ENCODE measurements at regions not wholly inside any gene's neighbourhood (a gene's known extent, or its start where the extent isn't known, plus 50 kb on each side); places are given as distances from the start of the nearest gene placed in this dataset.
A peak's percentile ranks its signal among the peaks of the same experiment; 100 is the strongest.
"Not testable (repeated sequence)": the region's sequence is repeated elsewhere in the genome, so short reads cannot be mapped to it uniquely, and the experiment has no call there.

DNA sequence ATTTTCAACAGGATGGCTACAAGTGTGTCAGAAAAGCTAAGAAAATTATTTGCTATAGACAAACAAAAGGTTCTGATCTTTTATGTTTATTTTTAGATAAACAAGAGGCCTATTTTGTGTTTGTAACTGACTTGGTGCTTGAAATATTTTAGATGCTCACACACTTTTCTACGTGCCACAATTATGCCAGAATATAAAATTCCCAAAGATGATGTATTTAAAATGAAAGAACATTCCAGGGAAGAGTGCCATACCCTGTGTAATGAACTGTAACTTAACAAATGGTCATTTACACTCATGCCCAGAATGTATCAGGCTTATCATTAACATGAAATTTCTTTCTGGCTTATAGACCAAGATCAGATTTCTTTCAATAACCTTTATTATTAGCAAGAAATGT lies 144.9 kb upstream of the MTPN start:
- no peak for DNase-seq (ENCODE audit: low read depth in 2 of 2)

DNA sequence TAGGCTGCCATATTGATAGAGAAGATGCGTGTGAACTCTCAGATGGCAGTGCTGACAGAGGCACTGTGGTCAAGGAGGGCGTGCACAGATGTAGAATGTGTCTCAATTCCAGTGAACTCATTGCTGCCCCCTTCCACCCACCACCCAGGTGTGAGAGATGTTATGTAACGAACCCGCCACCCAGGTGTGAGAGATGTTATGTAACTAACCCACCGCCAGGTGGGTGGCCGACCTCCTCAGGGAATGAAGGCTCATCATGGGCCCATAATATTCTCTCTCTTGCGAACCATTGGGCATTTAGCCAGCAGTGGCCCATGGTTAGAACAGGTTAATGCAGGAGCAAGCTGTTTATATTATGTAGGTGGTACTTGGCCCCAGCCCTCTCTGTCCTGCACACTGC lies 140.4 kb upstream of the MTPN start:
- no peak for DNase-seq (ENCODE audit: low read depth in 2 of 2)

GRCh38 chr7:136116186-136116585 lies 139.0 kb upstream of the MTPN start:
- no peak for DNase-seq (ENCODE audit: low read depth in 2 of 2)

GRCh38 chr7:136114966-136115762 lies 138.0 kb upstream of the MTPN start:
- peak in 1 of 2 experiments; percentile 6 for DNase-seq (ENCODE audit: low read depth in 2 of 2)

DNA sequence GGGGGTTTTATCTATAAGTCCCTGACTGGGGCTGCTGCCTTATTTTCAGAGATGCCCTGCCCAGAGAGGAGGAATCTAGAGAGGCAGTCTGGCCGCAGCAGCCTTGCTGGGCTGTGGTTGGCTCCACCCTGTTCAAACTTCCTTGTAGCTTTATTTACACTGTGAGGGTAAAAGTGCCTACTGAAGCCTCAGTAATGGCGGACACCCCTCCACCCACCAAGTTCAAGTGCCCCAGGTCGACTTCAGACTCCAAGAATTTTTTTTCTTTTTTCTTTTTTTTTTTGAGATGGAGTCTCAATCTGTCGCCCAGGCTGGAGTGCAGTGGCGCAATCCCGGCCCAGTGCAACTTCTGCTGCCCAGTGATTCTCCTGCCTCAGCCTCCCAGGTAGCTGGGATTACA lies 137.3 kb upstream of the MTPN start:
- DNase-seq (ENCODE audit: low read depth in 2 of 2) = not testable (repeated sequence)

- not testable (repeated sequence) for DNase-seq (ENCODE audit: low read depth in 2 of 2)
These were observed 131.9 kb upstream of the MTPN start for GRCh38 chr7:136109037-136109436.

DNA sequence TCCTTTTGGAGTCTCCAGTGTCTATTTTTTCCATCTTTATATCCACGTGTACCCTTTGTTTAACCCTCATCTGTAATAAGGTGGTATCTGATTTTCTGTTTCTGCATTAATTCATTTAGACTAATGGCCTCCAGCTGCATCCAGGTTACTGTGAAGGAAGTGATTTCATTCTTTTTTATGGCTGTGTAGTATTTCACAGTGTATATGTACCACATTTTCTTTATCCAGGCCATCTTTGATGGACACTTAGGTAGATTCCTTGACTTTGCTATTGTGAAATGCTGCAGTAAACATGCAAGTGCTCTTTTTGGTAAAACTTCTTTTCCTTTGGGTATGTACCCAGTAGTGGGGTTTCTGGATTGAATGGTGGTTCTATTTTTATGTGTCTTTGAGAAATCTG lies 128.0 kb upstream of the MTPN start:
- DNase-seq (ENCODE audit: low read depth in 2 of 2) = no peak

DNA sequence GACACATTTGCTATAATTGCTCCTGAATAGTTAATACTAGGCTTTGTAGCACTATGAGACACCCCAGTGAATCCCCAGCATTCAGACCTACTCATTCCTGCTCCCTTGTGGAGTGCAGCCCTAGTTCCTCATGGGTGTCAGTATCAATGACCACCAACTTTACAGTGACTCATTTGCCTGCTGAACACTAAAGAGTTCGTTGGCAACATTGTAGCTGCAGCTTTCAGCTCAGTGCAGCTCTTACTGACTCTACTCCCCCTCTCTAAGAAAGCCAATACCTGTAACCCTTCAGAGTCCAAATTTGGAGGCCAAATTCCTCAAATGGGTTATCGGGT lies 127.1 kb upstream of the MTPN start:
- no peak for DNase-seq (ENCODE audit: low read depth in 2 of 2)

DNA sequence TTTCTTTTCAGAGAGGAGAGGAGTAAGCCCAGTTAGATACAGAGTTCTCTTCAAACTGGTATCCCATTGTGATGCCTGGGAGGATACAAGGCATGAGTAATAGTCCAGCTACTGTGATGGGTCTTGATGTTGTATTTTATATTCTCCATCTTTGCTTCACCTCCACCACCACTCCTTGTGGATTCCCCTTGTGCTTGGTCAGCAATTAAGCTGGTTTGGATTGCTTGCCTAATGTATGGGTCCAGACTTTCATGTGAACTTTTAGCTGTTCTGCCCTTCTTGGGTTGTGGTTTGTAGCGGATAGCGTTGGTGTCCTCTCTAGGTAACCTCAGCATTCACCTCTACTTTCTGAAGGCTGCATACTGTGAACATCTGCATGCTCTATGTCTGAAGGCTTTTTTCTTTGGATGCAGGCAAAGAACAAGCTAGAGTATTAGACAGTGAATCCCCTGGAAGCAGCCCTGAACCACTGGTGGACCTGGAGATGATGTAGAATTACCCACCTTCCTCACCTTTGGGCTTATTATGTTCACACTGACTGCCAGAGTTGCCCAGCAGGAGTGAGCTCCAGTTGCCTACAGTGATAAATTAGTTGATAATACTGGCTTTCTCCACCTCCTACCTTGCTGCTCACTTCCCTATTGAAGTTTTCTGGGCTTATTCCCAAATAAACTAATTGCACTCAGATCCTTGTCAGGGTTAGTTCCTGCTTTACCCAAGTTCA lies 126.5 kb upstream of the MTPN start:
- DNase-seq (ENCODE audit: low read depth in 2 of 2) = no peak

GRCh38 chr7:136102881-136103280 lies 125.7 kb upstream of the MTPN start:
- DNase-seq (ENCODE audit: low read depth in 2 of 2) = no peak

DNA sequence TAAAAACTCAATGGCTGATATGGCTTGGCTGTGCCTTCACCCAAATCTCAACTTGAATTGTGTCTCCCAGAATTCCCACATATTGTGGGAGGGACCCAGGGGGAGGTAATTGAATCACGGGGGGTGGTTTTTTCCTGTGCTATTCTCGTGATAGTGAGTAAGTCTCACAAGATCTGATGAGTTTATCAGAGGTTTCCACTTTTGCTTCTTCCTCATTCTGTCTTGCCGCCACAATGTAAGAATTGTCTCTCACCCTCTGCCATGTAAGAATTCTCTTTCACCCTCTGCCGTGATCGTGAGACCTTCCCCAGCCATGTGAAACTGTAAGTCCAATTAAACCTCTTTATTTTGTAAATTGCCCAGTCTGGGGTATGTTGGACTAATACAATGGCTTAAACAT lies 115.6 kb upstream of the MTPN start:
- not testable (repeated sequence) for DNase-seq (ENCODE audit: low read depth in 2 of 2)

GRCh38 chr7:136087881-136088280 lies 110.7 kb upstream of the MTPN start:
- no peak for DNase-seq (ENCODE audit: low read depth in 2 of 2)

DNA sequence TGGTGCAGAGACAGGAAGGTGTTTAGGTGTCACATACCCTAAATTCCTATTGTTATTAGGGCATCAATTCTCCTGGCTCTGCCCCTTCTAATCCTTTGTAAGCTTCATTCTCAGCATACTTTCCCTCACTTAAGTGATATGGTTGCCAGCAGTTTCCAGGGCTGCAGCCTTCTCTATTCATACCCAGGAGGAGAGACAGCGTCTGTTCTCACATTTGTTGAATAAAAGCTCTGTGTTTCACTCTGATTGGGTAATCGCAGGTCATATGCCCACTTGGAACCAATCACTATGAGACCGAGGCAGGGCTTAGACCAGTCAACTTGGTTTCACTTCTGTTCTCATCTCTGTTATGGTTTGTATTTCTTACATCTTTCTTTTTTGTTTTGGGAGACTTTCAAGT lies 109.6 kb upstream of the MTPN start:
- peak; percentile 50 for DNase-seq (ENCODE audit: low read depth in 2 of 2)

DNA sequence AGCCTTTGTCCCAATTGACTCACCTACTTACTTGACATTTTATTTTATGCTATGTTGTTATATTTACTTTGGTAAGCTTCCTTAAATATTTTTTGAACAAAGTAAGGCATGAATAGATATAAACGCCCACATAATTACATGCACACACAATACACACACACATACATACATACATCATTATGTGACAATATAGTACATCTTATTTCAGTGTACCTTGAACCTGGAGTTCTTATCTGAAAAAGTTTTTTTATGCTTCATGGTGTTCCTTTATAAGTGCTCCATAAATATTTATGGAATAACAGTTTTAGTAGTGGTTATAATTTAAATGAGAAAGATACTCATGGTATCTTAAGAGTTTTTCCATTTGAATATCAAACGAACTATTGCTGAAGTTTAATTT lies 102.8 kb upstream of the MTPN start:
- DNase-seq (ENCODE audit: low read depth in 2 of 2) = no peak

DNA sequence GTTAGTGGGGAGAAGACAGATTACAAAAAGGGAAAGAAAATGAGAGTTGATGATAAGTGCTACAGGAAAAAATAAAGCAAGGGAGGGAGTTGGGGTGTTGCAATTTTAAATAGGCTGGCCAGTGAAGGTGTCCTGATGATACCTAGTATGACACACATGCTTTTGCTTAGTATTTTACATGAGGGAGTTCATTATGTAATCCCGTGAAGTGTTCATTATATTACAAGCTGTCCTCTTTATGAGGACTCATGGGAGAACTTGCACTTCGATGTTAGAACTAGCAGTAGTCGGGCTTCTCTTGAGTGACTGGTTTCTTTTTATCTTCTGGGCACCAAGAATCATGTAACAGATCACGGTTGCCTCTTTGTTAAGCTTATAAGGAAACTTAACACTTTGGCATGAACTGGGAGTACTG lies 102.3 kb upstream of the MTPN start:
- DNase-seq (ENCODE audit: low read depth in 2 of 2) = no peak

DNA sequence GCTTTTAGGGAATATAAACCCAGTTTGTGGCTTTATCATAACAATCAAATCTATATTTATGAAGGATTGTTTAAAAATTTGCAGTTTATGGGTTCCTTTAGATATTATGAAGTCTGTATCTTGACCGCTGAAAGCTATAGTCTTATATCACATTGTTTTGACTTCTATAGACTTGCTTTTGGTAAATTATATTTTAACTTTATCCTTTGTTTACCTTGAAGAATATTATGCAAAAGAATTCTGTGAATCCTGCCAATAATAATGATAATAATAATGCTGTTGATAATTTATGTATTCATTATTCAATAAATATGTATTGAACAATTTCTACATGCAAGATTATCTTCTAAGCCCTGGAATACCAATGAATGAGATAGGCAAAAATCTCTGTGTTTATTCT lies 101.9 kb upstream of the MTPN start:
- DNase-seq (ENCODE audit: low read depth in 2 of 2) = no peak

GRCh38 chr7:136078630-136079029 lies 101.5 kb upstream of the MTPN start:
- no peak for DNase-seq (ENCODE audit: low read depth in 2 of 2)

- DNase-seq (ENCODE audit: low read depth in 2 of 2) = no peak
These were observed 99.8 kb upstream of the MTPN start for GRCh38 chr7:136076954-136077353.

DNA sequence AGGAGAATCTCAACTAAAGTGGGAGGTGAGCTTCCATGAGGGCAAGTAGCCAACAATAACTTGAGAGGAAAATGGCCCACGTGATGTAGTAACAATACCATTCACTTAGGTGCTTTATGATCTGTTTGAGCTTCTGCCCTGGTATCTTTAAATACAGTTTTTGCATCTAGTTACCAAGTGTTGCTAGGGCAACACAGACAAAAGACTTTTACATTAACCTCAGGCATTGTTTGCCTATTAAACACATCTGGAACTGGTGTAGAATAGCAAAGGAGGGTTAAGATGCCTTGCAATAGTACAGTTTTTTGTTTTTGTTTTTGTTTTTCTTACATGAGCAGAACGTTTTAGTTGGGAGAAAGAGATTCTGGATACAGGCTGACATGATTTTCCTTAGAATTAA lies 97.7 kb upstream of the MTPN start:
- DNase-seq (ENCODE audit: low read depth in 2 of 2) = no peak

DNA sequence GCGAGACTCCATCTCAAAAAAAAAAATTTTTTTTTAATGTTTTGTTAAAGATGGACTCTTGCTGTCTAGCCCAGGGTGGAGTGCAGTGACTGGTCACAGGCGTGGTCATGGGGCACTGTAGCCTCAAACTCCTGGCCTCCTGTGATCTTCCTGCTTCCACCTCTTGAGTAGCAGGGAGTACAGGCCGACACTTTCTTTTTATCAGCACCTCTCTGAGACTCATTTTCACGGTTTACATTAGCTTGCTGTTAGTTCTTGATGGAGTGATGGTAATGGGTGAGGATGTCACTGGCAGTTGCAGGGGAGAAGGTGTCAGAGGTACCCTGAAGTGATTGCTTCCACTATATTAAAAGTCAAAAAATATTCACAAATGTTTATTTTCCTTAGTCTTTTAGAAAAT lies 95.3 kb upstream of the MTPN start:
- DNase-seq (ENCODE audit: low read depth in 2 of 2) = no peak

GRCh38 chr7:136070736-136071505 lies 93.8 kb upstream of the MTPN start:
- DNase-seq (ENCODE audit: low read depth in 2 of 2) = no peak

- DNase-seq (ENCODE audit: low read depth in 2 of 2) = no peak
These were observed 92.8 kb upstream of the MTPN start for GRCh38 chr7:136069840-136070529.
